SK-N-DZ (cell line): ENCODE measurements at regions not wholly inside any gene's neighbourhood (a gene's known extent, or its start where the extent isn't known, plus 50 kb on each side); places are given as distances from the start of the nearest gene placed in this dataset.

Source experiments
- DNase-seq: peaks from one replicate; pipeline ENCODE4 v3.0.0-alpha.2; 2015; ENCODE audit warnings: low spot score

GRCh38 chr16:55947366-55947765 is 72.2 kb upstream of the CES5A start:
- no peak for DNase-seq

DNA sequence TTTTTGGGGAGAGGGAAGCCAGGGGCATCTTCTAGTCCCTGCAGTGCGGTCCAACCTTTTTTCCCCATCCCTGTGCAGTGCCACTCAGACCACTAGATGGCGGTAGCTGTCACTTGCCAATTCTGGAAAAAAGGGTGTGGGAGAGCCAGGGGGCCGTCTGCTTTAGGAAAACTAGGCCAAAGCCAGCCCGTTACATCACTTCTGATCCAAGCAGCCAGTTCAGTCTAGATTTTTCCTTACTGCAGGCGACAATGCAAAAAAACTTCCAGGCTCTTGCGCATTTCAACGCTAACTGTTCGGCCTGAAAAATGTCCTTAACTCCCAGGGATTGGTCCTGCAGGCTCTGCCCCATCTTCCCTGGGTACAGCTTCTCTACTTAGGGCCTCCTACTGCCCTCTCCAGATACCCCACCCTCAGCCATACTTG is 69.2 kb upstream of the CES5A start:
- DNase-seq: peak; percentile 63

DNA sequence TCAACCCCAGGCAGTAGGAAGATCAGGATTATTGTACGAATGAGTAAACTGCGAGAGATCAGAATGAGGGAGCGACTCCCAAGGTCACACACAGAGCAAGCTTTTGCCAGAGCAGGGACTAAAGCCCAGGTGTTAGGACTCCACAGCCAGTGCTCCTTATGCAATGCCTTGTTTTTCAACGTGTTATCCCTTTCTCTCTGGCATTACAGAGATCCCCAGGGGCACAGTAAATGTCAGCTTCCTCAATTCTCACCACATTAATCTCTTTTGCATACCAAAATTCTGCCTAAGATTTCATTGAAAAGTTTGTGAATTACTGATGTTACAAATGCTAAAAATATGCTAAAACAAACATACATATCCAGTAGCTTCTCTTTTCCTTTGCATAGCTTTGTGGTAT is 68.1 kb upstream of the CES5A start:
- no peak for DNase-seq

GRCh38 chr16:55942821-55943220 is 67.6 kb upstream of the CES5A start:
- DNase-seq: no peak

GRCh38 chr16:55941552-55941951 is 66.4 kb upstream of the CES5A start:
- no peak for DNase-seq

DNA sequence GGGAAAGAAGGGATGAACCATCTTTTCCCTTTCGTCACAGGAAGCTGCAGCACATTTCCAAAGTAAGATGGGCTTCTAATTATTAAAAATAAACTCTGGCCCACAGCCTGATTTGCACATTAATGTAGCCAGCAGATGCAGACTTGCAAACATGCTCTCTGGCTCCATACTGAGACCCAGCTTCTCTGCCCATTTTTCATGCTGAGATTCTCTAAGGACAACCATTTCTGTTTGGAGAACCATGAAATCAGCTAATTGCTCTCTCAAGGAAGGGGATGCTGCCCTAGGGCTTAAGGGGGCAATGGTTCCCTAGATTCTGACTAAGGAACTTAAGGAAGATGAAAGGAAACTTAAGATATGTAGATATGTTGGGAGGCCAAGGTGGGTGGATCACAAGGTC is 63.0 kb upstream of the CES5A start:
- no peak for DNase-seq

DNA sequence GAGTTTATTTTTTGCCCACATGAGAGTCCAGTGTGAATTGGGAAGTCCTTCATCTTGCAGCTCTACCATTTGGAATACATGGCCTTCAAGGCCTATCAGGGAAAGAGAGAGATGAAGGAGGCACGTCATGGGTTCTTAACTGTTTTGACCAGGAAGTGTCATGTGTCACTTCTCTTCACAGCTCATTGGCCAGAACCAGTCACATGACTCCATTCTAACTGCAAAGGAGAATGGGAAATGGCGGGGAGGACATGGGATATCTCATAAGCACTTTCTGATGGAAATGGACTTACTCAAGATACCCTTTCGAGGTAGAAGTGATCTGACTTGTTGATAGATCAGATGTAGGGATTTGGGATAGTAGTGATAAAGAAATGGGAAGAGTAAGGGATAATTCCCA is 57.9 kb upstream of the CES5A start:
- DNase-seq: no peak

GRCh38 chr16:55930036-55930435 is 54.9 kb upstream of the CES5A start:
- DNase-seq: no peak

DNA sequence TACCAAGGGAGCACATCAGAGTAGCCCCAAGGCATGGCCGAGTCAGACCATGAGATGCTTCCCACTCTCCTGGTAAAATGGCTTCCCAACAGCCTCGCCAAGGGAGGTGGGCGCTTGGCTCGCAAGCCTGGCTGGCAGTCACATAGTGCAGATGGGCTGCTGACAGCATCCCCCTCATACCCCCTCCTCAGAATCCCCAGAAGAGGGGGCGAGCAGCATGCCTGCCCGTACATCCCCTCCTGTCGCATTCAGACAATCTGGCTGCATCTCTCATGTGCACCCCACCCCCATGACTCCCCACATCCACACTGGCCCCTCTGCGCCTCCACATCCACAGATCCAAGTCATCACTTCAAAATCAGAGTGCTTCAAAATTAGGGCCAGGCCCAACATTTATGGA is 54.0 kb upstream of the CES5A start:
- DNase-seq: no peak

- DNase-seq: no peak
Measured at GRCh38 chr16:55925242-55925641, 50.1 kb upstream of the CES5A start.
